ENCODE measurements at regions not wholly inside any gene's neighbourhood (a gene's known extent, or its start where the extent isn't known, plus 50 kb on each side); places are given as distances from the start of the nearest gene placed in this dataset.

DNA sequence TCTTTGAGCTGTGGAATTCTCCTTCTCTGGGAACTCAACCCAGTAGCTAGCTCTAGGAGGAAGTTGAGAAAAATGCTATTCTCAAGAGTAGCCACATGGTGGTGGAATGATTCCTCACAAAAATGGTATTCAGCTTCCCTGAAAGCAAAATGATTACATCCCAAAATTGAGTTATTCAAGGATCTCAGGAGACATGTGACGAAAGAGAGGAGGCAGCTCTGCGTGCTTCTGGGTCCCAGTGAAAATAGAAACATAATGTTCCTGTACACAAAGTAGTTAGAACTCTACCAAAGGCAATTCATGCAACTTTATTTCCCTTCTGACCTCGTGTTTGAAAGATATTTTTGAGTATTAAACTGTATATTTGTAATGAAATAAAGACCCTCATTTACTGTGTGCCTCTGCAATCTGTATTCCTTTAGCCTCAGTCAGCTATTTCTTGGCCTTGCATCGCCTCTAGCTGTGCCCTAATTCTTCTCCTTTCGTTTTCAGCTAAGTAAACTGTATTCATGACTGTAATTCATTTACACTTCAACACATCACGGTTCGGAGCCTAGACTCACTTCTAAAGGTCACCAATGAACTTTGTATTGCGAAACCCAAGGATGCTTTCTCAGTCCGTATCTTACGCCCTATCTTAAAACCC lies 167.3 kb downstream of the FASLG start:
- DNase-seq (ENCODE audit: extremely low read depth, low read depth), result peak; percentile 62

DNA sequence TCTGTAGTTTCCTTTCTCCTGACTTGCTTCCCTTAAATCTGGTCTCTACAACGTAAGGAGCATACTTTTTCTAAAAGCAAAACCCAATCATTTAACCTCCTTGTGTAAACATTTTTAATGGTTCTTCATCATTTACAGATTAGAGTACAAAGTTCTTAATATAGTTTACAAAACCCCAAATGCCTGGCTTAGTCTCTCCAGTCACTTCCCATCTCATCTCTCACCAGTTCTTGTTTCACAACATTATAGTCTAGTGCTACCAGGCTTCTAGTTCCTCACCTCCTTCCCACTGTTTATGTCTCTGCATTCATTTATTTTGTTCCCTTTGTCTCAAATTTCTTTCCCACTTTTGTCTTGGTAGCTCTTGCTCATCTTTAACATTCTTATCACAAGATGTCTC lies 168.4 kb downstream of the FASLG start:
- DNase-seq (ENCODE audit: extremely low read depth, low read depth), result no peak
- TF ChIP-seq, protein P1, sequence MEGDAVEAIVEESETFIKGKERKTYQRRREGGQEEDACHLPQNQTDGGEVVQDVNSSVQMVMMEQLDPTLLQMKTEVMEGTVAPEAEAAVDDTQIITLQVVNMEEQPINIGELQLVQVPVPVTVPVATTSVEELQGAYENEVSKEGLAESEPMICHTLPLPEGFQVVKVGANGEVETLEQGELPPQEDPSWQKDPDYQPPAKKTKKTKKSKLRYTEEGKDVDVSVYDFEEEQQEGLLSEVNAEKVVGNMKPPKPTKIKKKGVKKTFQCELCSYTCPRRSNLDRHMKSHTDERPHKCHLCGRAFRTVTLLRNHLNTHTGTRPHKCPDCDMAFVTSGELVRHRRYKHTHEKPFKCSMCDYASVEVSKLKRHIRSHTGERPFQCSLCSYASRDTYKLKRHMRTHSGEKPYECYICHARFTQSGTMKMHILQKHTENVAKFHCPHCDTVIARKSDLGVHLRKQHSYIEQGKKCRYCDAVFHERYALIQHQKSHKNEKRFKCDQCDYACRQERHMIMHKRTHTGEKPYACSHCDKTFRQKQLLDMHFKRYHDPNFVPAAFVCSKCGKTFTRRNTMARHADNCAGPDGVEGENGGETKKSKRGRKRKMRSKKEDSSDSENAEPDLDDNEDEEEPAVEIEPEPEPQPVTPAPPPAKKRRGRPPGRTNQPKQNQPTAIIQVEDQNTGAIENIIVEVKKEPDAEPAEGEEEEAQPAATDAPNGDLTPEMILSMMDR (IDR thresholded peaks at IDR 0.05; ENCODE audit: low read depth, low read length), result no peak

More for the DNA sequence above, 167.3 kb downstream of the FASLG start:
- TF ChIP-seq, protein P1 (IDR thresholded peaks at IDR 0.05; ENCODE audit: low read depth, low read length), result peak; percentile 67

DNA sequence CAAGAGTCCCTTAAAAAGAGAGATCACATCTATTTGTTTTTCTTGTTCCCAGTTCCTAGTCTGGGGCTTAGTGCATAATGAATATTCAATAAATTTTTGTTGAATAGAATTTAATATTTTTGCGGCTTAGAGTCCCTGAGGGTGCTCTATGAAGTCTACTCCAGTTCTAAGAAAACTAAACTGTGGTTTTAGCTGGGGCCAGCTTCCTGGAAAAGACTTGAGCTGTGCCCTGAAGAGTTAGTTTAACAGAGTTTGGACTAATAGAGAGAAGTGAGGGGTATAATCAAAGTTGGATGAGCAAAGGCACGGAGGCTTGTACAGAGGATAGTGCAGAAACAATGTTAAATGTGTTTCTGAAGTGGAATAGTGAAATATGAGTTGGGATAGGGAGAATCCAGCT lies 168.9 kb downstream of the FASLG start:
- DNase-seq (ENCODE audit: extremely low read depth, low read depth), result no peak

DNA sequence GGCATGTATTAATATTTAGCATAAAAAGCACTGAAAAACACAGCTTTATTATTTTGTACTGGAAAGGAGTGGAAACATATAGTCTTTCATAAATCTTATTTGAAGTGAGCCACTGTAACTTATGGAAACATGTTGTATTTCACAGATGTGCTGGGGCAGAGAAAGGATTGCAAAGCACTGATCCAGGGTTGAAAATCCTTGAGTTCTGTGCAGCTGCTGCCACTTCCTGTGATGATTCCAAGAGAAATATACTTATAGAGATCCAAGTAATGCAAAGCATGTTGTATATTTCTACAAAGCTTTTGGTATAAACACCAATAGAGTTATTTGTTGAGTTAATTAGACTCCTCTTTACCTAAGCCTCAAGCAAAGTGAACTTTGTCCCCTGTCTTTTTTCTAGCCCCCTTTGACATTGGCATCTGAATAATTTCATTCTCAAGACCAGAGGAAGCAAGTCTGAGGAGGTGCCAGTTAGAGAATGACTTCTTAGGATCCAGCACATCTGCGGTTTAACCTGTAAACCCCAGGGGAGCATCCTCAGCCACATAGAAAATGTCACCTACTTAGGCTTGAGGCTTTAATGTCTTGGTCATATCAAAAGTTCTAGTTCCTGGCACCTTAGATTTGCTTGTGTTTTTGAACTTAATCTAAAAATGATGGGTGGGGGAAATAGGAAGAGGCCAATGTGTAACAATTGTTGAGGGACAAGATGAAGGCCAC lies 173.3 kb downstream of the FASLG start:
- TF ChIP-seq, protein P1 (IDR thresholded peaks at IDR 0.05; ENCODE audit: low read depth, low read length), result no peak
- no peak for DNase-seq (ENCODE audit: extremely low read depth, low read depth)

More for the DNA sequence above, 168.9 kb downstream of the FASLG start:
- TF ChIP-seq, protein P1 (IDR thresholded peaks at IDR 0.05; ENCODE audit: low read depth, low read length), result no peak

DNA sequence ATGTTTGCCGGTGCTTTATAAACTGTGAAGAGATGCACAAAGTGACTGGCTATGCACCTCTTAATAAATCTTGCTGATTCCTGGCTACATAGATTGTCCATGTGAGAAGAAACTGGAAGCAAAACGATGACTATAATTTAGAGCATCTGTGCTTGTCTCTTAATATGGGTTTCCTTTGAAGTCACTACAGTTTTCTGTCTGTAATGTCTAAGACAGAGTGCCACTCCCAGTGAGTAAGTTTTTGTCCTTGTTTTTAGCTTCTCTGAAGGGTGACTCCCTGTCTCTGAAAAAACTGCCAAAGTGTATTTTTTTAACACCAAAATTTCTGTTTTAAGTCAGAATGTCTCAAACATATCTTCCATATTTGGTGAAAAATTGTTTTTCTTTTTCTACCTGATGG lies 175.1 kb downstream of the FASLG start:
- TF ChIP-seq, protein P1 (IDR thresholded peaks at IDR 0.05; ENCODE audit: low read depth, low read length), result no peak
- no peak for DNase-seq (ENCODE audit: extremely low read depth, low read depth)

DNA sequence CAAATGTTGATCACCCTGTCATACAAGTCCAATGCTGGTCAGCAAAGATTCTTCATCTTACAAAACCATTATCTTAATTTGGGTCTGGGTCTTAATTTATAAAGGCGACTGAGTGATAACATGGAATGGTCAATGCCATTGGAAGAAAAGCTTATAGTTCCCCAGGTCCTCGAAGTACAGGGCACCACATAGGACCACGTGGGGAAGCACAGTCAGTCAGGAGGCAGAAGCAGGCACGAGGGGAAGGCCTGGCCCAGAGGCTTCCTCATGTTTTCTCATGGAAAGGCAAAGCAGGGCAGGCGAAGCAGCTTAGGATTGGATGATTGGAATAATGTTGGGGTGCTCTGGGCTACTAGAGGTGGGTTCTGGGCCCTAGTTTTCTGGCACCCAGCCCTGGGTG lies 175.7 kb downstream of the FASLG start:
- TF ChIP-seq, protein P1 (IDR thresholded peaks at IDR 0.05; ENCODE audit: low read depth, low read length), result no peak

DNA sequence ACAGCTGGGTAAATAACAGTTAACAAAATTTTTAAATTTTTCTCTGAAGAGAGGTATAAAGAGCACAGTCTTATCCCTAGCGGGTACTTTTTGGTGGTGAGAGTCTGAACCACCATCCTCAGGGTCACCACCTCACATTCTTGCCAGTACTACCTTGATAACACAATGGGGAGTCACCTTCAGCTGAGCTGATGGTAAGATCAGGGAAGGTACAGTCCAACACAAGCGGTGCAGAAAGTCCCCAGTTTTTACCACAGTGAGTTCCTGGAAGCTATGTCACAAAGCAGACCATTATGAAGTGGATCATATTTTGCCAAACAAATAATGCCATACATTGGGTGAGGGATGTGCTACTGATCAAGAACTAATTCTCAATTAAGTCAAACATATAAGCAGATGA lies 176.9 kb downstream of the FASLG start:
- no peak for DNase-seq (ENCODE audit: extremely low read depth, low read depth)

More for the DNA sequence above, 175.7 kb downstream of the FASLG start:
- DNase-seq (ENCODE audit: extremely low read depth, low read depth), result no peak

More for the DNA sequence above, 176.9 kb downstream of the FASLG start:
- TF ChIP-seq, protein P1 (IDR thresholded peaks at IDR 0.05; ENCODE audit: low read depth, low read length), result no peak

All from AG09319 (cell line).